Thoracic aorta (tissue), 2 donors: ENCODE measurements at regions not wholly inside any gene's neighbourhood (a gene's known extent, or its start where the extent isn't known, plus 50 kb on each side); places are given as distances from the start of the nearest gene placed in this dataset.

Experiments used
- ATAC-seq: fragments of 150-250 bp; one replicate; pipeline ENCODE4 v1.8.0; 2017; ENCODE audit warnings: low read depth; ENCODE audit not compliant: insufficient number of reproducible peaks, low FRiP score
- DNase-seq: peaks from one replicate; pipeline ENCODE4 v3.0.0-alpha.2; 2020; ENCODE audit warnings: low spot score
- H3K27ac ChIP-seq, 2 donors: fragments of 200-600 bp; sonication (generic); 1 replicate in 1 of 2; 2 replicates in 1 of 2; pipeline ENCODE4 v1.5.1; 2016; ENCODE audit warnings: mild to moderate bottlenecking in 2 of 2, moderate library complexity in 2 of 2
- H3K27me3 ChIP-seq: fragments of 200-600 bp; sonication (generic); replicated peaks from 2 replicates; pipeline ENCODE4 v1.6.0; 2016; ENCODE audit warnings: mild to moderate bottlenecking; ENCODE audit not compliant: insufficient read depth
- H3K36me3 ChIP-seq: fragments of 200-600 bp; sonication (generic); one replicate; pipeline ENCODE4 v1.5.1; 2016
- H3K4me1 ChIP-seq, 2 donors: fragments of 200-600 bp; sonication (generic); 1 replicate in 1 of 2; 2 replicates in 1 of 2; pipeline versions ENCODE4 v1.5.1 to v1.6.0; 2016; ENCODE audit warnings: low read depth in 2 of 2, mild to moderate bottlenecking in 1 of 2; ENCODE audit not compliant: control insufficient read depth in 1 of 2
- H3K4me3 ChIP-seq: fragments of 200-600 bp; sonication (generic); 2 replicates; pipeline ENCODE4 v1.5.1; 2016; ENCODE audit warnings: mild to moderate bottlenecking
- H3K9me3 ChIP-seq: fragments of 200-600 bp; sonication (generic); 2 replicates; pipeline ENCODE4 v1.5.1; 2016
- TF ChIP-seq, protein P1 (sequence below): fragments of 200-600 bp; sonication (generic); IDR thresholded peaks from one replicate; pipeline ENCODE4 v1.5.1; 2019; ENCODE audit warnings: antibody characterized with exemption

DNA sequence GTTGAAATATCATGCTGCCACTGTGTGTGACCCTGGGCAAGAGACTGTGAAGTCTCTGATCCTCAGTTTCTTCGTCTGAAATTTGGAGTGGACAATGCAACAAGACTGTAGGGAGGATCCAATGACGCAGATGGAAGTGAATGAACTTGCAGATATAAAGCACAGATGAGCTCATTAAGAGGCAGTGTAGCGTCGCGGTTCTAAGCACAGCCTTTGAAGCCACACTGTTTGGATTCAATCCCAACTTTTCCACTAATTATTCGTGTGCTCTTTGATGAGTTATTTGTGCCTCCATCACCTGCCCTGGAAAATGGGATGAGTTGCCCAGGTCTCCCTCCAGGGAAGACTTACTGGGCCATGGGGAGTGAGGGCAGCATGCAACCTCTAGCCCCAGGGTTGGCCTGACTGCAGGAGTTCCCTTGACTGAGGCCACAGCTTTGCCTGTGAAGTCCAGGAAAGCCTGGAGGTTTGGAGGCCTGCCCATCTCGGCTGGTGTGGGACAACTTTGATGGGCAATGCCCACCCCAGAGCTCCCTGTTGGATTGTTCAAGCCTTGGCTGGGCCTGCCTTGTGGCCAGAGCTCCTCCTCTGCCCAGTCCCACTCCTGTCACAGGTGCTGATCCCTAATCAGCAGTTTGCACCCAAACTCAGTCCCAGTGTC is 266.0 kb upstream of the B3GAT1 start:
- Histone ChIP-seq H3K4me3 (no peak overlapping the region), H3K27me3 (no peaks in the 10 kb centered on the region), H3K27ac (no peak overlapping the region), H3K36me3 (no peaks in the 10 kb centered on the region), H3K9me3 (no peaks in the 10 kb centered on the region), H3K4me1 (no peaks in the 10 kb centered on the region)
- ATAC-seq (no peak), DNase-seq (no peak)
- TF ChIP-seq, protein P1, sequence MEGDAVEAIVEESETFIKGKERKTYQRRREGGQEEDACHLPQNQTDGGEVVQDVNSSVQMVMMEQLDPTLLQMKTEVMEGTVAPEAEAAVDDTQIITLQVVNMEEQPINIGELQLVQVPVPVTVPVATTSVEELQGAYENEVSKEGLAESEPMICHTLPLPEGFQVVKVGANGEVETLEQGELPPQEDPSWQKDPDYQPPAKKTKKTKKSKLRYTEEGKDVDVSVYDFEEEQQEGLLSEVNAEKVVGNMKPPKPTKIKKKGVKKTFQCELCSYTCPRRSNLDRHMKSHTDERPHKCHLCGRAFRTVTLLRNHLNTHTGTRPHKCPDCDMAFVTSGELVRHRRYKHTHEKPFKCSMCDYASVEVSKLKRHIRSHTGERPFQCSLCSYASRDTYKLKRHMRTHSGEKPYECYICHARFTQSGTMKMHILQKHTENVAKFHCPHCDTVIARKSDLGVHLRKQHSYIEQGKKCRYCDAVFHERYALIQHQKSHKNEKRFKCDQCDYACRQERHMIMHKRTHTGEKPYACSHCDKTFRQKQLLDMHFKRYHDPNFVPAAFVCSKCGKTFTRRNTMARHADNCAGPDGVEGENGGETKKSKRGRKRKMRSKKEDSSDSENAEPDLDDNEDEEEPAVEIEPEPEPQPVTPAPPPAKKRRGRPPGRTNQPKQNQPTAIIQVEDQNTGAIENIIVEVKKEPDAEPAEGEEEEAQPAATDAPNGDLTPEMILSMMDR: no peak

- H3K4me1 ChIP-seq: no peaks in the 10 kb centered on the region
- H3K36me3 ChIP-seq: no peaks in the 10 kb centered on the region
- no peak overlapping the region for H3K27ac ChIP-seq
- H3K9me3 ChIP-seq: no peaks in the 10 kb centered on the region
- H3K4me3 ChIP-seq: no peak overlapping the region
- ATAC-seq: no peak
- DNase-seq: no peak
- TF ChIP-seq, protein P1: no peak
- H3K27me3 ChIP-seq: no peaks in the 10 kb centered on the region
Measured at GRCh38 chr11:134677397-134677822, 265.4 kb upstream of the B3GAT1 start.

DNA sequence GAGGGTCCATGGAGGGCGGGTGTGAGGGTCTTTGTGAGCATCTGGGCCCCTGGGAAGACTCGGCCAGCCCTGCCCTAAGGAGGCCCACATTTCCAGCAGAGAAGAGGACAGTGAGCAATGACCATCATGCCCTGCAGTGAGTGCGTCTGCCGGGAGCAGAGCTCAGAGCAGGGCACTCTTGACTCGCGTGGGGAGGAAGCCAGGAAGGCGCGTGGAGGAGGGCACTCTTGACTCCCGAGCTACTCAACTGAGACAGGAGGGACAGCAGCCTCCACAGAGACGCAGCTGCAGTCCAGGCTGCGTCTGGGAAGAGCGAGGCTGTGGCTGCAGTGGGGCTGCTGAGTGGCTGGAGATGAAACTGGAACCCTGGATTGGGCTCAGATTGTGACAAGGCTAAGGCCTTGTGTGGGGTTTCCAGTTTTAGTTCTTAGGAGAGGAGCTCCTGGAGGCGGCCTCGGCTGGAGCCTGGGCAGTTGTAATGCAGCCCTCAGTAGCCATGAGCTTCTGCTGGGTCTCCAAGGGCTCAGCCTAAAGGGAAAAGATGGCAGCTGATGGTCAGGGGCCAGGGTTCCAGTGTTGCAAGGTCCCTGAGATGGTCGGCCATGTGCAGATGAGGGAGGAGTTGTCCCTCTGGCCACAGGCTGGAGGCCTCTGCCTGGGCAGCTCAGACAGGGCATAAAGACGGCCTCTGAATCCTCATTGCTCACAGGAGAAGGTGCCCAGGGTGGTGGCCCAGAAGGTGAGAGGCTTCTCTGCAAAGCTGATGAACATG is 264.7 kb upstream of the B3GAT1 start:
- ATAC-seq: no peak
- Histone ChIP-seq H3K27me3 (no peaks in the 10 kb centered on the region), H3K27ac (no peak overlapping the region), H3K9me3 (no peaks in the 10 kb centered on the region), H3K4me3 (no peak overlapping the region), H3K4me1 (no peaks in the 10 kb centered on the region), H3K36me3 (no peaks in the 10 kb centered on the region)
- TF ChIP-seq, protein P1: no peak
- no peak for DNase-seq

DNA sequence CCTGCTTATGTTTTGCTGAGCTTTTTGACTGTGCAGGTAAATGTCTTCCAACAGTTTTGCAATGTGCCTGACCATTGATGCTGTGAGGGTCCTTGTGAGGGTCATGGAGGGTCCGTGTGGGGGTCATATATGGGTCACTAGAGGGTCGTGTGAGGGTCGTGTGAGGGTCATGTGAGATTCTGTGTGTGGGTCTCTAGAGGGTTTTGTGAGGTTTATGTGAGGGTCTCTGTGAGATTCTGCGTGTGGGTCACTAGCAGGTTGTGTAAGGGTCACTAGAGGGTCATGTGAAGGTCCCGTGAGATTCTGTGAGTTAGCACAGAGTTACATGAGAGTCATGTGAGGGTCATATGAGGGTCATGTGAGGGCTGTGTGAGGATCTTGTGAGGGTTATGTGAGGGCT is 263.9 kb upstream of the B3GAT1 start:
- ATAC-seq (no peak), DNase-seq (no peak)
- Histone ChIP-seq H3K4me1 (no peaks in the 10 kb centered on the region), H3K27me3 (no peaks in the 10 kb centered on the region), H3K4me3 (no peak overlapping the region), H3K36me3 (no peaks in the 10 kb centered on the region), H3K27ac (no peak overlapping the region), H3K9me3 (no peaks in the 10 kb centered on the region)
- TF ChIP-seq, protein P1: no peak

GRCh38 chr11:134674974-134675373 is 262.9 kb upstream of the B3GAT1 start:
- no peaks in the 10 kb centered on the region for H3K4me1 ChIP-seq
- H3K27me3 ChIP-seq: no peaks in the 10 kb centered on the region
- no peaks in the 10 kb centered on the region for H3K9me3 ChIP-seq
- H3K27ac ChIP-seq: no peak overlapping the region
- ATAC-seq (no peak), DNase-seq (no peak)
- H3K36me3 ChIP-seq: no peaks in the 10 kb centered on the region
- TF ChIP-seq, protein P1: no peak
- no peak overlapping the region for H3K4me3 ChIP-seq
